ENCODE measurements at regions not wholly inside any gene's neighbourhood (a gene's known extent, or its start where the extent isn't known, plus 50 kb on each side); places are given as distances from the start of the nearest gene placed in this dataset.

GRCh38 chr2:240328526-240328925 lies 106.9 kb upstream of the GPC1 start:
- no peak for DNase-seq
- 76 to 86% methylated on average over 9 to 10 of the region's 10 CpGs for WGBS, 2 donors

GRCh38 chr2:240329116-240329665 lies 106.3 kb upstream of the GPC1 start:
- H3K9me3 ChIP-seq = peaks cover 0 to 13% (median 8%) of the 10 kb centered on the region in 4 donors
- TF ChIP-seq POLR2A (IDR thresholded peaks at IDR 0.05) (no peak), CTCF (IDR thresholded peaks at IDR 0.05) (no peak), POLR2AphosphoS5 (IDR thresholded peaks at IDR 0.05) (no peak), EP300 (IDR thresholded peaks at IDR 0.05) (no peak)
- 80 to 87% methylated on average over 7 to 10 of the region's 10 CpGs for WGBS, 2 donors
- H3K27ac ChIP-seq = no peak overlapping the region
- no peak overlapping the region for H3K4me3 ChIP-seq
- H3K36me3 ChIP-seq = no peaks in the 10 kb centered on the region
- ATAC-seq (ENCODE audit: low FRiP score in 2 of 2) (no peak), DNase-seq (no peak)
- H3K27me3 ChIP-seq = no peaks in the 10 kb centered on the region
- no peaks in the 10 kb centered on the region for H3K4me1 ChIP-seq

More at GRCh38 chr2:240328526-240328925, 106.9 kb upstream of the GPC1 start:
- Histone ChIP-seq H3K9me3 (peaks cover 0 to 13% (median 8%) of the 10 kb centered on the region in 4 donors), H3K27ac (no peak overlapping the region), H3K4me3 (no peak overlapping the region), H3K27me3 (no peaks in the 10 kb centered on the region), H3K4me1 (no peaks in the 10 kb centered on the region), H3K36me3 (no peaks in the 10 kb centered on the region)
- TF ChIP-seq CTCF (IDR thresholded peaks at IDR 0.05) (no peak), EP300 (IDR thresholded peaks at IDR 0.05) (no peak), POLR2A (IDR thresholded peaks at IDR 0.05) (no peak), POLR2AphosphoS5 (IDR thresholded peaks at IDR 0.05) (no peak)
- no peak for ATAC-seq (ENCODE audit: low FRiP score in 2 of 2)

- Histone ChIP-seq H3K27ac (no peak overlapping the region), H3K4me1 (no peaks in the 10 kb centered on the region), H3K27me3 (no peaks in the 10 kb centered on the region), H3K9me3 (peaks cover 0 to 13% (median 8%) of the 10 kb centered on the region in 4 donors), H3K4me3 (no peak overlapping the region), H3K36me3 (no peaks in the 10 kb centered on the region)
- ATAC-seq (ENCODE audit: low FRiP score in 2 of 2) (no peak), DNase-seq (no peak)
- 89 to 92% methylated on average over 6 of the region's 6 CpGs for WGBS, 2 donors
- TF ChIP-seq POLR2A (IDR thresholded peaks at IDR 0.05) (no peak), POLR2AphosphoS5 (IDR thresholded peaks at IDR 0.05) (no peak), EP300 (IDR thresholded peaks at IDR 0.05) (no peak), CTCF (IDR thresholded peaks at IDR 0.05) (no peak)
Measured at GRCh38 chr2:240329778-240330177, 105.7 kb upstream of the GPC1 start.

- TF ChIP-seq EP300 (IDR thresholded peaks at IDR 0.05) (no peak), CTCF (IDR thresholded peaks at IDR 0.05) (no peak), POLR2A (IDR thresholded peaks at IDR 0.05) (no peak), POLR2AphosphoS5 (IDR thresholded peaks at IDR 0.05) (no peak)
- no peak for DNase-seq
- Histone ChIP-seq H3K36me3 (no peaks in the 10 kb centered on the region), H3K27me3 (no peaks in the 10 kb centered on the region), H3K9me3 (peaks cover 0 to 13% (median 8%) of the 10 kb centered on the region in 4 donors), H3K27ac (no peak overlapping the region), H3K4me1 (no peaks in the 10 kb centered on the region), H3K4me3 (no peak overlapping the region)
- ATAC-seq (ENCODE audit: low FRiP score in 2 of 2) = no peak
- 62 to 66% methylated on average over 7 of the region's 7 CpGs for WGBS, 2 donors
Measured at GRCh38 chr2:240333985-240334384, 101.5 kb upstream of the GPC1 start.

GRCh38 chr2:240335061-240335460 lies 100.4 kb upstream of the GPC1 start:
- Histone ChIP-seq H3K27ac (no peak overlapping the region), H3K9me3 (peaks cover 0 to 13% (median 8%) of the 10 kb centered on the region in 4 donors), H3K36me3 (no peaks in the 10 kb centered on the region), H3K4me1 (no peaks in the 10 kb centered on the region), H3K27me3 (no peaks in the 10 kb centered on the region), H3K4me3 (no peak overlapping the region)
- 82 to 83% methylated on average over 3 of the region's 3 CpGs for WGBS, 2 donors
- DNase-seq (no peak), ATAC-seq (ENCODE audit: low FRiP score in 2 of 2) (no peak)
- no peak for TF ChIP-seq POLR2AphosphoS5 (IDR thresholded peaks at IDR 0.05)
- no peak for TF ChIP-seq CTCF (IDR thresholded peaks at IDR 0.05)
